HepG2 (cell line): ENCODE measurements at regions not wholly inside any gene's neighbourhood (a gene's known extent, or its start where the extent isn't known, plus 50 kb on each side); places are given as distances from the start of the nearest gene placed in this dataset.

Experiments used
- ATAC-seq: fragments of 200-7000 bp; cut with Tn5 transposase; 3 replicates; pipeline ENCODE4 v1.9.1; 2020; ENCODE audit warnings: mild to moderate bottlenecking, moderate library complexity
- BruUV-seq: library from RNA; stranded (reverse); fragments of 400-500 nt; replicated peaks from 2 replicates; lab custom pipeline; 2021; lab: Mats Ljungman, UMichigan
- CTCF ChIA-PET: fragments of 300-600 bp; formaldehyde crosslinking; extraction: SDS; loops from one replicate; lab custom pipeline; 2021; ENCODE audit warnings: low total read pairs, inconsistent platforms, low intra/inter-chr PET ratio; lab: Yijun Ruan, JAX
- POLR2A ChIA-PET: fragments of 350-600 bp; sonication (Branson Sonifier 250); formaldehyde crosslinking; loops from one replicate; lab custom pipeline; 2020; ENCODE audit warnings: antibody characterized with exemption, inconsistent platforms; lab: Yijun Ruan, JAX
- DNase-seq: peaks from one replicate; pipeline ENCODE4 v3.0.0-alpha.2; 2015; ENCODE audit warnings: low spot score
- FAIRE-seq: peaks from 3 replicates; lab custom pipeline; 2011; peaks lifted over from hg19 to GRCh38; lab: Jason Lieb, UNC
- H2AFZ ChIP-seq: one replicate; pipeline ENCODE4 v1.6.1; 2011; ENCODE audit warnings: low read length, inconsistent platforms
- H3K27ac ChIP-seq: fragments of 300-600 bp; 3 replicates; pipeline ENCODE4 v1.8.0; 2011; ENCODE audit warnings: mixed run types, mild to moderate bottlenecking, mixed read lengths, low read length, inconsistent platforms; ENCODE audit not compliant: insufficient read depth; ENCODE audit errors: extremely low read length
- H3K27me3 ChIP-seq, 2 experiments: fragments of 200-600 bp in 1 of 2; 2 replicates in 1 of 2; 3 replicates in 1 of 2; pipeline versions ENCODE4 v1.6.0 to v1.8.0; 2011; ENCODE audit warnings: low read length in 2 of 2, mild to moderate bottlenecking in 2 of 2, moderate library complexity in 2 of 2, inconsistent platforms in 1 of 2; ENCODE audit not compliant: insufficient read depth in 2 of 2, control insufficient read depth in 1 of 2
- H3K36me3 ChIP-seq, 2 experiments: fragments of 200-600 bp in 1 of 2; replicated peaks in 1 of 2; 2 replicates in 1 of 2; 3 replicates in 1 of 2; pipeline versions ENCODE4 v1.5.1 to v1.8.0; 2011; ENCODE audit warnings: low read length in 2 of 2, inconsistent platforms in 1 of 2; ENCODE audit not compliant: insufficient read depth in 2 of 2, control insufficient read depth in 1 of 2
- H3K4me1 ChIP-seq: 2 replicates; pipeline ENCODE4 v1.5.1; 2012; ENCODE audit warnings: low read length, inconsistent platforms; ENCODE audit not compliant: insufficient read depth
- H3K4me2 ChIP-seq: 2 replicates; pipeline ENCODE4 v1.6.0; 2011; ENCODE audit warnings: low read depth, low read length, inconsistent platforms
- H3K4me3 ChIP-seq, 3 experiments: fragments of 200-600 bp in 1 of 3; sonication (generic), shearing (Covaris generic) in 1 of 3; replicated peaks in 1 of 3; 2 replicates each; pipeline ENCODE4 v1.5.1; 2011 to 2016; ENCODE audit warnings: low read length in 3 of 3, inconsistent platforms in 2 of 3, low read depth in 2 of 3, mild to moderate bottlenecking in 2 of 3, control low read depth in 1 of 3, mixed read lengths in 1 of 3; ENCODE audit not compliant: insufficient read depth in 1 of 3
- H3K79me2 ChIP-seq: one replicate; pipeline ENCODE4 v1.6.1; 2011; ENCODE audit warnings: low read length, inconsistent platforms; ENCODE audit not compliant: insufficient read depth
- H3K9ac ChIP-seq: 2 replicates; pipeline ENCODE4 v1.6.0; 2011; ENCODE audit warnings: mild to moderate bottlenecking, low read depth, low read length, inconsistent platforms; ENCODE audit not compliant: insufficient read depth
- H3K9me3 ChIP-seq: 2 replicates; pipeline ENCODE4 v1.5.1; 2012; ENCODE audit warnings: mild to moderate bottlenecking, low read length
- H4K20me1 ChIP-seq: 2 replicates; pipeline ENCODE4 v1.6.0; 2011; ENCODE audit warnings: inconsistent platforms, mild to moderate bottlenecking, low read length, moderate library complexity; ENCODE audit not compliant: insufficient read depth
- CENPT ChIP-seq: sonication (generic); formaldehyde crosslinking; IDR thresholded peaks from 2 replicates; pipeline ENCODE4 v1.8.0; 2022; ENCODE audit warnings: low read depth, mild to moderate bottlenecking, moderate library complexity, missing genetic modification reagents
- DZIP1 ChIP-seq: sonication (generic); formaldehyde crosslinking; IDR thresholded peaks from 2 replicates; pipeline ENCODE4 v1.5.0; 2020; ENCODE audit warnings: mild to moderate bottlenecking, missing genetic modification reagents
- ELF4 ChIP-seq: sonication (generic); formaldehyde crosslinking; IDR thresholded peaks from 2 replicates; pipeline ENCODE4 v1.5.0; 2020; ENCODE audit warnings: missing genetic modification reagents, mild to moderate bottlenecking, moderate library complexity, borderline replicate concordance
- HDAC2 ChIP-seq: sonication (generic); formaldehyde crosslinking; IDR thresholded peaks from 2 replicates; pipeline ENCODE4 v1.4.0; 2020; ENCODE audit warnings: missing genetic modification reagents
- LRRFIP1 ChIP-seq: sonication (generic); formaldehyde crosslinking; conservative IDR thresholded peaks from 2 replicates; pipeline ENCODE4 v1.4.0; 2020; ENCODE audit warnings: missing genetic modification reagents
- MNT ChIP-seq: fragments of 450-650 bp; IDR thresholded peaks from 2 replicates; pipeline ENCODE4 v1.6.1; 2016
- MTERF4 ChIP-seq: sonication (generic); formaldehyde crosslinking; IDR thresholded peaks from 2 replicates; pipeline ENCODE4 v1.8.0; 2023; ENCODE audit warnings: mild to moderate bottlenecking, missing genetic modification reagents
- PHF21A ChIP-seq: sonication (generic); formaldehyde crosslinking; IDR thresholded peaks from 2 replicates; pipeline ENCODE4 v1.5.0; 2020; ENCODE audit warnings: mild to moderate bottlenecking, missing genetic modification reagents
- TFAP4 ChIP-seq: sonication (generic); IDR thresholded peaks from 2 replicates; pipeline ENCODE4 v1.6.1; 2016; ENCODE audit warnings: low read depth, borderline replicate concordance
- ZBTB42 ChIP-seq: sonication (generic); formaldehyde crosslinking; IDR thresholded peaks from 2 replicates; pipeline ENCODE4 v1.5.0; 2020; ENCODE audit warnings: mild to moderate bottlenecking, missing genetic modification reagents
- ZFP41 ChIP-seq: sonication (generic); formaldehyde crosslinking; IDR thresholded peaks from 2 replicates; pipeline ENCODE4 v1.4.0; 2020; ENCODE audit warnings: mild to moderate bottlenecking, missing genetic modification reagents, borderline replicate concordance
- ZNF121 ChIP-seq: sonication (generic); formaldehyde crosslinking; IDR thresholded peaks from 2 replicates; pipeline ENCODE4 v1.5.0; 2020; ENCODE audit warnings: mild to moderate bottlenecking, missing genetic modification reagents
- ZNF431 ChIP-seq: sonication (generic); formaldehyde crosslinking; IDR thresholded peaks from 2 replicates; pipeline ENCODE4 v1.9.0; 2022; ENCODE audit warnings: missing genetic modification reagents, low read depth, mild to moderate bottlenecking, borderline replicate concordance
- ZNF547 ChIP-seq: sonication (generic); formaldehyde crosslinking; IDR thresholded peaks from 2 replicates; pipeline ENCODE4 v1.5.1; 2020; ENCODE audit warnings: mild to moderate bottlenecking, missing genetic modification reagents
- ZNF75D ChIP-seq: sonication (generic); formaldehyde crosslinking; IDR thresholded peaks from 2 replicates; pipeline ENCODE4 v1.8.1; 2023; ENCODE audit warnings: missing genetic modification reagents, mild to moderate bottlenecking, borderline replicate concordance
- ZNF816 ChIP-seq: sonication (generic); formaldehyde crosslinking; IDR thresholded peaks from 2 replicates; pipeline ENCODE4 v1.8.0; 2022; ENCODE audit warnings: missing genetic modification reagents, mild to moderate bottlenecking, borderline replicate concordance
- ZZZ3 ChIP-seq: sonication (generic); formaldehyde crosslinking; IDR thresholded peaks from 2 replicates; pipeline ENCODE4 v1.4.0; 2020; ENCODE audit warnings: missing genetic modification reagents, mild to moderate bottlenecking, borderline replicate concordance
- WGBS: methylation state at CpG from one replicate; pipeline ENCODE4 v1.1.6; 2017; ENCODE audit warnings: low lambda C conversion rate; 5-methylcytosine and 5-hydroxymethylcytosine counted together
- in situ Hi-C: cut with HindIII; loops from 2 replicates; pipeline ENCODE4 v1.10.0; 2017; ENCODE audit warnings: low pct_unique_long_range_greater_than_20kb; ENCODE audit not compliant: extremely low pct_ligation_motif_present
- intact Hi-C: fragments of 100-400 bp; cut with micrococcal nuclease; formaldehyde crosslinking; loops from one replicate; pipeline ENCODE4 v1.10.0; 2022; ENCODE audit not compliant: unreplicated experiment

- WGBS: 17% methylated on average over 3 of the region's 3 CpGs
- POLR2A ChIA-PET: no interaction called here
- no peak for ATAC-seq
Observed at GRCh38 chr3:70580021-70580420, 267.6 kb upstream of the MDFIC2 start.

More at GRCh38 chr3:70580021-70580420, 267.6 kb upstream of the MDFIC2 start:
- Histone ChIP-seq H2AFZ (no peak overlapping the region), H3K36me3 (no peaks in the 10 kb centered on the region), H3K79me2 (no peaks in the 10 kb centered on the region), H3K27ac (no peak overlapping the region), H3K4me3 (no peak overlapping the region), H3K4me1 (no peaks in the 10 kb centered on the region), H3K9ac (no peak overlapping the region), H3K9me3 (no peaks in the 10 kb centered on the region), H4K20me1 (no peaks in the 10 kb centered on the region), H3K4me2 (no peak overlapping the region), H3K27me3 (no peaks in the 10 kb centered on the region; a peak in 1 of 5 replicates)
- in situ Hi-C loops (no loop called here), intact Hi-C loops (no loop called here)
- DNase-seq (no peak), FAIRE-seq (no peak)
- BruUV-seq: no TSS peak
- CTCF ChIA-PET: no interaction called here
- TF ChIP-seq ELF4 (CRISPR knock-in tag): no peak
- no peak for TF ChIP-seq CENPT (CRISPR knock-in tag)
- TF ChIP-seq DZIP1 (CRISPR knock-in tag): no peak
- no peak for TF ChIP-seq PHF21A (CRISPR knock-in tag)
- no peak for TF ChIP-seq ZNF121 (CRISPR knock-in tag)
- TF ChIP-seq TFAP4: no peak
- TF ChIP-seq MNT: no peak
- no peak for TF ChIP-seq HDAC2 (CRISPR knock-in tag)
- no peak for TF ChIP-seq MTERF4 (CRISPR knock-in tag)
- TF ChIP-seq ZFP41 (CRISPR knock-in tag): no peak
- TF ChIP-seq ZBTB42 (CRISPR knock-in tag): no peak
- TF ChIP-seq ZNF431 (CRISPR knock-in tag): no peak
- TF ChIP-seq ZNF75D (CRISPR knock-in tag): no peak
- no peak for TF ChIP-seq ZZZ3 (CRISPR knock-in tag)
- no peak for TF ChIP-seq ZNF816 (CRISPR knock-in tag)
- TF ChIP-seq ZNF547 (CRISPR knock-in tag): no peak
- no peak for TF ChIP-seq LRRFIP1 (CRISPR knock-in tag)
